ENCODE measurements at regions not wholly inside any gene's neighbourhood (a gene's known extent, or its start where the extent isn't known, plus 50 kb on each side); places are given as distances from the start of the nearest gene placed in this dataset.

- TF ChIP-seq NFIC (IDR thresholded peaks at IDR 0.05; ENCODE audit: low read depth, low read length): no peak
- no peak for TF ChIP-seq ZNF622 (IDR thresholded peaks at IDR 0.05)
- TF ChIP-seq BRCA1 (IDR thresholded peaks at IDR 0.05; ENCODE audit: low read depth, low read length): no peak
- TF ChIP-seq CHD4 (IDR thresholded peaks at IDR 0.05): no peak
- no peak for TF ChIP-seq JUND (IDR thresholded peaks at IDR 0.05; ENCODE audit: low read depth, low read length)
These were observed 110.0 kb upstream of the EYS start for GRCh38 chr6:65816991-65817390.
